ENCODE measurements at regions not wholly inside any gene's neighbourhood (a gene's known extent, or its start where the extent isn't known, plus 50 kb on each side); places are given as distances from the start of the nearest gene placed in this dataset.

DNA sequence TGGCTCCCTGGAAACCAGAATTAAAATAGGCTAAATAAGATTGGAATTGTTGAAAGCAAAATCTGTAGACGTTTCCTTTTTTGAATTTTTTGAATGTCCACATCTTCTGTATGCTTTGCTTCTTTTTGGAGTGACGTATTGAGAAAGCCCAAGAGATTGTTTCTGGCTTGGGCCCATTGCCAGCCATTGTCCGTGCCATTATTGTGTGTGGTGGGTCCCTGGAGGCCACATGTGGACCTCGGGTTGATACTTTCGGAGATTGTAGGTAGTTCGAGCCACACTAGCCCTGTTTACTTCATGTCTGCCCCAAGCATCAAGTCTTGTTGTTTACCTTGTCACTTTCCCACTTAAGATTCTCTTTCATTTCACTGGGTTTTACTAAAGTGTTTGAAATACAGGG is 106.0 kb downstream of the PALM2AKAP2 start:
- peak; percentile 31 for DNase-seq

DNA sequence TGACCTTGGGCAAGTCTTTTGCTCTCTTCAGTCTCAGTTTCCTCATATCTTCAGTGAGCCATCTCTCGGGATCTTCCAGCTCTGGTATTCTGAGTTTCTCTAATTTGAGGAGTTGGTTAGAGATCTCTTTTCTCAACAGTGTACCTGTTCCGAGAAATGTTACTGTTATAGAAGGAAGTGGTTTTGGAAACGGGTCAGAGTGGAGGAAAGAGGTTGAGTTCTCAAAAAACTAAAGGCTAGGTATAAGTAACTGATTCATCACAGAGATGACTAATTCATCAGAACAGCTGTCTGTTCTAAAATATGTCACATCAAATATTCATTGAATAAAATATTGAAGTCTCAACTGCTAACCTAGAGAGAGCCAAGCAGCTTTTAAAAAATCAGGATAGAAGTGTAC is 106.6 kb downstream of the PALM2AKAP2 start:
- DNase-seq = no peak

DNA sequence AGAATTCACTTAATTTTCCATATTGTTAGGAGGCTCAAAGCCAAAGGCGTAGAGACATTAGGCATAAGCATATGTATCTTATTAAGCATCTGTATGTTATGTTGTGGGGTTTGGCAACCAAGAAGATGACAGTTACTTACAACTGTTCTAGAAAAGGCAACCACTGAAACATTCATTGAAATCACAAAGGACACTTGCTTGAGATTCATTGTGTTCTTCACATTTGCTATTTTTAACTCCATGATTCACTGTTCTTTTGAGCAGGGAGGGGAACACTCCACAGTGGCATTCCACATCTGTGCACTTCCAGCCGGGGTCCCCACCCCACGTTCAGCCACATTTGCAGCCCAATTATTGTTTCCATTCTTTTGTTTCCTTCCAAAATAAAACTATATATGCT is 107.1 kb downstream of the PALM2AKAP2 start:
- peak; percentile 48 for DNase-seq

DNA sequence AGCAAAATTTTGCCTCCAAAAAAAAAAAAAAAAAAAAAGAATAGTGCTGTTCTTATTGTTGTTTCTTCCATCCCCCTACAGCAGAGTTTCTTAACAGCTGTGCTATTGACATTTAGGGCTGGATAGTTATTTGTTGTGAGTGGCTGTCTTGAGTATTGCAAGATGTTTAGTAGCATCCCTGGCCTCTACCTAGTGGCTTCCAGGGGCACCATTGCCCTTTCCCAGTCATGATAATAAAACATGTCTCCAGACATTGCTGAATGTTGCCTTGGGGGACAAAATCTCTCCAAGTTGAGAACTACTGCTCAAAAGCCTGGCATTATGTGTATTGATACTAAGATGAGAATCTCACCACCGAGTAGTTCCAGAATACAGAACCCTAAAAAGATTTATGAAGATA is 108.7 kb downstream of the PALM2AKAP2 start:
- DNase-seq = no peak

DNA sequence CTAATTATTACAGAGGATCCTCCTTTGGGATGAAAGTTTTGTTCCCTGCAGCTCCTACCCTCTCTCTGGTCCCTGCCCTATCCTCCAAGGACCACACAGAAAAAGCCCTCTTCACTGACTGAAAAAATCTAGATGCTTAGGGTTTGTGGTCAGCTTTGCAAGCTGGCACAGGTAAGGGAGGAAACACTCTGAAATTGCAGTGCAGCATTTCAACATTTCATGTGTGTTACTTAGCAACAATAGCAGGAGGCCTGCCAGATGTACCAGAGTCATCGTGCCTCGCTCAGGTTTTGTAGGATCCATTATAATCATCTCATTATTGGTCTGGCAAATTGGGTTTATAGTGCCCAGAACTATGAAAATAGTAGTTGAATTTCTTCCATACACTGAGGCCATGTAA is 109.5 kb downstream of the PALM2AKAP2 start:
- DNase-seq = no peak

DNA sequence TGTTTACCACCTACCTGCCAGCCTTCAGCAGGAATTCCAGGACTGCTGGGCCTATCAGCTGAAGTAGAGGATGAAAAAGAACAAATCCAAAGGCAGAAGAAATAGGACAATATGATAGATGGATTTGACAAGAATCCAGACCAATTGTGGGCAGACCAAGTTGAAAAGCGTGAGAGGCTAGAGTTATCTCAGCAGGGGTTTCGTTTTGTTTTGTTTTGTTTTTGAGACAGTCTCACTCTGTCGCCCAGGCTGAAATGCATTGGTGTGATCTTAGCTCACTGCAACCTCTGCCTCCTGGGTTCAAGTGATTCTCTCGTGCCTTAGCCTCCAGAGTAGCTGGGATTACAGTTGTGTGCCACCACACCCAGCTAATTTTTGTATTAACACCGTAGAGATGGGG is 113.2 kb downstream of the PALM2AKAP2 start:
- DNase-seq = no peak

DNA sequence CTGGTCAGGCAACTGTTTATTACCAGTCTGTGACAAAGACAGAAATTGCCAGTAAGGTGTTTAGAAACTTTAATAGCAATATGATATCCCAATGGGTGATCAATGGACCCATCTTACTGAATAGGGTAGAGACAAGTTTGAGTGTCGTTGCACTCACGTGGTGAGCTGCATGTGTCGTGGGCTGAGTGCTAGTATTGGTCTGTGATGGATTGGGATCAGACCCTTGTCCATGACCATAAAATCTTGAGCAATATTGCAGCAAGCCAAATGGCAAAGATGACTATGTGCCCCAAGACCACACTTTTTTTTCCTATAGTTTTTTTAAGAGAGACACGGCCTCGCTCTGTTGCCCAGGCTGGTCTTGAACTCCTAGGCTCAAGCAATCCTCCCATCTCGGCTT is 114.5 kb downstream of the PALM2AKAP2 start:
- DNase-seq = no peak

DNA sequence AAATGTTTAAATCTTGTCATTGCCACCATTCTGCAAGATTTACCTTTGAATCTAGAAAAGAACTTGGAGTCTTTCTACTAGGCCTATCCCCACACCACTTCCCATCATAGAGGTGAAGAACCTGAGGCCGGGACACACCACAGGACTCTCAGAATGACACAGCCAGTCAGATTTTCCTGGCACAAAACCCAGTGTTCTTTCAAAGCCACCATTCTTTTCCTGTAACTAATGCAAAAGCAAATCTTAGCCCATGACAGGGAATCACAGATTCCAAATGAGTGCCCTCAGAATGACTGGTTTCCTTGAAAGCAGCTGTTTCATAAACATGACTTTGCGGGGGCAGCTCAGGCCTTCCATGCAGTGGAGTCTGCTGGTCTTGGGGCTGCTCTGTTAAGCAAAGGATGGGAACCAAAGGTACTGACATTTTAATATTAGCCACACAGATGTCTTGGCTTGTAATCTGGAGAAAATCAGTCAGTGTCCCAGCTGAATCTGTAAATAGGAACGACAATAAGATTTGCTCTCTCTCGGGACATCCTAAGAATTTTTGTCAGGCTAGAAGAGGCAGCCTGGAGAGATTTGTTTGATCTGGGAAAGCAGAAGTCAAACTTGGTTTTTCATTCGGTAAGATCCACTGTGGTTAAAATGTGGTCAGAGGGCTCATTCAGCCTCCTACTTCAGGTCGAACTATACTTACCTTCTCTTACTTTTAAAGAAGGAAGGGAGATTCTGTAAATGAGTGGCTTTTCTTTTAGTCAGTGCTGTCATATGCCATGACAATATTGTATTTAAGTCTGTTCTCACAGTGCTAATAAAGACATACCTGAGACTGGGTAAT is 115.1 kb downstream of the PALM2AKAP2 start:
- DNase-seq = peak; percentile 28

DNA sequence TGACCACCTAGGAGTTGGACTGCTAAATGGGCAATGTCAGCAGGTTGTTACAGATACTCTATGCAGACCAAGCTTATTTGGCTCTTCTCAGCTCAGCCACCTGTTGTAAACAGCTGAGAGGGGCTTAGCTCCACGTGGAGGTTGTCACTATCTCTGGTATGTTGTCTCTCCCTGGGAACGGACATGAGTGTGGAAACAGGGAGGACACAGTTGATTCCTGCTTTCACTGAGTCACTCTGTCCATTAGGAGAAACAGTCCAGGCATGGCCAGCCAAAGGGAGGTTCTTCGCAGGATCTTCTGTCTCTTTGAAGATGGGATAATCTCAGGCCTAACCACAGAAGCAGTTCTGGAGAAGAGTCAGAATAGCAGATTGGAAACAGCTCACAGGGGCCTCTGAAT is 121.2 kb downstream of the PALM2AKAP2 start:
- no peak for DNase-seq

DNA sequence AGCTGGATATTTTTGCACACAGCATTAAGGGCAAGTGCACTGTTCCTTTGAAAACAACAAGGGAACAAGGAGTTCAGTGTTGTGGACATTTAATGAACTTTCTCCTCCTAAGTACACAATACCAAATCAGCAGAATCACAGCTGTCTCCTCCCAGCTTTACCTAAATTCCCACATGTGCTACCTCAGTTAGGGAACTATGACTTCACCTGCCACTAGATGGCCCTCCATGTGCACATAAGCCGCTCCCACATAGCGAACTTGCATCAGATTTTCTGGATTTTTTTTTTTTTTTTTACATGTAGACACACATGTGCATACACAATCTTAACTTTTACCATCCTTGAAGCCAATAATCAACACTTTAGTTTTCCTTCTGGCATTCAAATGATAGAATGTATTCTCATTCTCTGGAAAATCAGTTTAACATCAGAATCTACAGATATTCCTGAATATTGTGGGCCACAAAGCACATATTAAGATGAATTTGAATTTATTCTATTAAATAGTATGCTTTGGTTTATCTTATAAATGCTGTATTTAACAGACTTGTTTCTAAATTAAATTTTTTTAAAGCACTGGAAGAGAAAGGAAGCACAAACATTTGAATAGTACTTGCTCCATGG is 123.6 kb downstream of the PALM2AKAP2 start:
- peak; percentile 41 for DNase-seq

DNA sequence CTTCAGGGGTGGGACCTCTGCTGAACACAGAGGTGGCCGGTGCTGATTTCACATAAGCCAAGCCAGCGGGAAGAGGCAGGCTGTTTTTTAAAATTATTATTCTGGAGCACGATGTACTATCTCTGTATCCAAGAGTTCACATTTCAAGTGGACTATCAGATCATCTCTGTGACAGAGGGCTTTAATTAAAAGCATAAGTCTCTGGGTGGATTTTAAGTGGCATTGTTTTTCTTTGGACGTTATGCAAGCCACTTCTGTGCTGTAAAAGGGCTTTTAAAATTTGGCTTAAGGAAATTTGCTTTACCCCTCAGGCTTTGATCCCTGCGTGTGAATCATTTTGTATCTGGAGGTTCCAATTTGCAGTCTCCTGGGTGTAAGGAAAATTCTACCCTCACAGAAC is 124.7 kb downstream of the PALM2AKAP2 start:
- DNase-seq = no peak

DNA sequence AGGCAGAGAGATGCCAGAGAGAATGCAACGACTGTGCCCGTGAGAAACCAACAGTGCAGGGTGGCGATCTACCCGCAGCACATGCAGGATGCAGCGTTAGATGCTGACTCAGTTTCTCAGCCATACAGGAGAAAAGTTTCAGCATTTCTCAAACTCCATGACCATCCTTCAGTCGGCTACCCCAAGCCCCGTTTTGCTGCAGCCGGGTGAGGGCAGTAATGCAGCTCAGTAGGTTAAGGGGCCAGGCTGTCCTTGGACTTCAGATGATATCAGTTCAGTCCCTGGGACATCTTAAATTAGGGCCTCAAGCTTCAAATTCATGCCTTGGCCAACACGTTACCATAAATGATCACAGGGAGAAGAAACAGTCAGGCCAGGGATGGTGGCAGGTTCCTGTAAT is 125.5 kb downstream of the PALM2AKAP2 start:
- DNase-seq = no peak

DNA sequence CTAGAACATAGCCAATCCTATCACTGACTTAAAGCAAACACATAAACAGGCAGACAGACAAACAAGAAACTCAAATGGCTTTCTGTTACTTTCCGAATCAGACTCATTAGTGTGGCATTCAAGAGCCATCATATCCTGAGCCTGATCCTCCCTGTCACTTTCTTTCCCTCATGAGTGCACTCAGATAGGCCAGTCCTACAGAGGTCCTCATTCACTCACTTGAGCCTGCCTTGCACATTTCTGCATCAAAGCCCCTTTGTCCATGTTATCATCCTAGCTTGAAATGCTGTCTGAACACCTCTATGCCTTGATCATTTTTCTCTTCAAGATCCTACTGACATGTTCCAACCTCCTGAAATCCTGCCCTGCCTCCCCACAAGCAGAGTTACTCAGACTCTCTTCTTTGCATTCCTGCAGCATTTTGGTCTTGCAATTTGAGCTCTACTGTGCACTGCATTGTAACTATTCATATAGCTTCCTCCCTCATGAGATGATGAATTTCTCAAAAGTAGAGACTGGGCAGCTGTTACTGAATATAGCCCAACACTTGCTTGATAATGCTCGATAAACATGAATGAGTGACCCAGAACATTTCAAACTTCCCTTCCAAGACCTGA is 126.9 kb downstream of the PALM2AKAP2 start:
- peak; percentile 19 for DNase-seq

DNA sequence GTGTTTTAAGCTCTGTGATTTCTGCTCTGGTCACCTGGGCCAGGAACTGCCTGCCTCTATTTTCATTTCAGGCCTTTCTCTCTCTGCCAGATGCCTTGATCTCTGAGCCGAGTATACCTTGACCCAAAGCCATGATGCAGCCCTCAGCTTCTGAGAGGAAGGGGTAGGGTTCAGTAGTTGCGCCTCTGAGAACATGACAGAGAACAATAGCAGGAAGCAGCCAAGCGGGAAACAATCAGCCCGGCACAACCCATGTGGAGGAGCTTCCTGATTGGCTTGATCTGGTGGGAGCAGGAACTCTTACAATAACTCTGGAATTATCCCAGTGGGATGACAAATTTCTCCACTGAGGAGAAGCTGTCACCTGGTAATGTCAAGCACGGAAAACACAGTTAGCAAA is 127.4 kb downstream of the PALM2AKAP2 start:
- DNase-seq = peak; percentile 34

DNA sequence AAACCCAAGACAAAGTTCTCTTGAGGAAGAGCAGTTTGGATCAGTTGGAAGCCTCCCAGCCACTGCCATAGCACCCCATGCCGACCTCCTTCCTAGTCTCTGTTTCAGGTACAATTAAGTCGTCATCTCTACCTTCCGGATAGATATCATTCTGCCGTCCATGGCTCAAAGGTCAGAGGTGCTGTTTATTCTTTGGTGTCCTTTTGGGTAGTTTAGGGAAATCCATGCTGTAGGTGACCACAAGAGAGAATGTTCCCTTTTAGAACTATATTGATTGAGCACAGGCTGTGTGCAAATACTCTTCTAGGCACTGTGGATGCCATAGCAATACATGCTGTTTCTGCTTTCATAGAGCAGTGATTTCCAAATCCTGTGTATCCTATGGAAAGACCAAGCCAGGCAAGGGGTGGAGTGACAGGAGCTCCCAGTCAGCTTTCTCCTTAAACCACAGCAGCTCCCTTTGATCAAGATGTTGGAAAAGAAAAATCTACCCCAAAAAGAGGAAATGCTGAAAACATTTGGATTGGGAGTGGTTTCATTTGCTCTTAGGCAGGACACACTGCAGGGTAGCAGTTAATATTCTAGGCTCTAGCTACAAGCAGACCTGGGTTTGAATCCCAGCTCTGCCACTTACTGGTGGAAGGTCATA is 127.9 kb downstream of the PALM2AKAP2 start:
- DNase-seq = no peak

DNA sequence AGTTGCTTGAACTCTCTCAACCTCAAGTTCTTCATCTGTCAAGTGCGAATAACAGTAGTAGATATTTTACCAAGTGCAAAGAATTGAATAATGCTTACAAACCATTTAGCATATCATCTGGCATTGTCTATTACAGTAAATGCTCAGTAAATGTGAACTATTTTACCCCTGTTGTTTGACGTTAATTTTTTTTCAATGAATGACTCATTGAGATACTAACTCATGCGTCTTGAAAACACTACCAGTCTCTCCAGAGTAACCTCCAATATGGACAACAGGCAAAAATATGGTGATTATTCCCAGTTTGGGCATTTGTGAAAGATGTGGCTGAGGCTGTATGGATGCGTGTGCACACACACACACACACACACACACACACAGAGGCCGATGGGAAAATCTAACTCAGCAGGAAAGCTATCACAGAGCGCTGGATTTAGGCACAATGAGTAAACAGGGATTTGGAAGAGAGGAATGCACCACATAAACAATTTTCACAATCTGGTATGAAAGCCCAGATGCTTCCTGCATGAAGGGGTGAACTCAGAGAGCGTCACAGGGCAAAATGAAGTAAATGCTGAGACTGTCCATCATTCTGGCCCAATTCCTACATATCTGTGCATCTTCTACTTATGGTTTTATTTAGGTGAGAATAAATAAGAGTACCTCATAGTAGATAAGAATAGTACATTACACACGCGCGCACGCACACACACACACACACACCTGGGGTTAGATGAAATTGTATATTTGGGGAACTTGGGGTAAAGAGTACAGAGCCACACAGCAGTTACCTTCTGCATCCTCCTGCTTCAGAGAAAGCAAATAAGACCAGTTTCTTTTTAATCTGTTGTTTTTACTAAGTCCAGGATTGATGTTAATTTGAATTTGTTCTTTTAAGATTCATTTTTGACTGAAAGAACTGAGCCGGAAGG is 128.7 kb downstream of the PALM2AKAP2 start:
- DNase-seq = no peak

DNA sequence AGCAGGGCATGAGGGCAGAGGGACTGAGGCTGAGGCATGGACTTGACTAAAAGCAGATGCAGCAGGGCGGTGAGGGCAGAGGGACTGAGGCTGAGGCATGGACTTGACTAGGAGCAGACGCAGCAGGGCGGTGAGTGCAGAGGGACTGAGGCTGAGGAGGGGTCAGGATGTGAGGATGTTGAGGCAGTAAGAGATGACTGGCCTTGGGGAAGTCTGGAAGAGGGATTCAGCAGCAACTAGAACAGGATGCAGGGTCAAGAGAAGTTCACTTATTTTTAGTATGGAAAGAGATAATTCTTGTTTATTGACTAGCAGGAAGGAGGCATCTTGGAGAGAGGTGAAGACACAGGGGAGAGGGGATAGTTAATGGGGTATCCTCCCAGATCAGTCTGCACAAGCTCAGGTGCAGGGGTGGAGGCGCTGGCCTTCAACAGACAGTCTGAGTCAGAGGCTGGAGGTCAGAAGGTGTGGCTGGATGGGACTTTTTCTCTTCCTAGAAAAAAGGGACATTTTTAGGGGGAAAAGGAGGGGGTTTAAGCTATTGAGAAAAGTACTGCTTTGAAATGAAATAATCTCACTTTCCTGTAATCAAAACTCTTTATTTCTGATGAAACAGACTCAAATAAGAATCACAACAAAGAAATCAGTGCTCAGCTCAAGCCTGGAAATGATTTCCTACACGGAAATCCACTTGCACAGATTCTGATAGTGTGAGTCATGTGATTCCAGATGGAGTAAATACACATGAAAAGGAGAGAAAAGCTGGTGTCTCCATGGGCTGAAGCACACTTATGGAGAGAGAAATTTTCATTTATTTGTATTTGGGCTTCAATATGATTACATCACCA is 130.9 kb downstream of the PALM2AKAP2 start:
- no peak for DNase-seq

DNA sequence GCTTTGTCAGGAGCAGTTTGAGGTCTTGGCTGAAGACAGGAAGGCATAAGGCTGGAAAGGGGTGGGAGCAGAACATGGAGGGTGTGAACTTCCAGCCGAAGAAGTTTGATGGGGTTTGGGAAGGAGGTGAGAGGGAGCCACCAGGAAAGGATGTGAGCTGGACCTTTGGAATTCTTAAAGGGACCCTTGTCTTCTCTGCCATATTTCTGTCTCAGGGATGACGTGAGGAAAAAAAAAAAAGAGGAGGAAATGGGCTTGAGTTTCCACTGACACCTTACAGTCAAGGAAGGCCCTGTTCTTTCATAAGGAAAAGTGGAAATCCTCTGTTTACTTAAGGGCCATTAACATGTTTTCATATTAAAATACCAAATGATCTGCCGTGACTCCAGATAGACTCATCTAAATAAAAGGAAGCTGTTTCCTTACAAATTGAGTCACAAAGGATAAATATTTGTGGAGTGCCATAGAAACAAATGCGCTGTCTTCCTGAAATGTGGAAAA is 132.1 kb downstream of the PALM2AKAP2 start:
- DNase-seq = no peak

DNA sequence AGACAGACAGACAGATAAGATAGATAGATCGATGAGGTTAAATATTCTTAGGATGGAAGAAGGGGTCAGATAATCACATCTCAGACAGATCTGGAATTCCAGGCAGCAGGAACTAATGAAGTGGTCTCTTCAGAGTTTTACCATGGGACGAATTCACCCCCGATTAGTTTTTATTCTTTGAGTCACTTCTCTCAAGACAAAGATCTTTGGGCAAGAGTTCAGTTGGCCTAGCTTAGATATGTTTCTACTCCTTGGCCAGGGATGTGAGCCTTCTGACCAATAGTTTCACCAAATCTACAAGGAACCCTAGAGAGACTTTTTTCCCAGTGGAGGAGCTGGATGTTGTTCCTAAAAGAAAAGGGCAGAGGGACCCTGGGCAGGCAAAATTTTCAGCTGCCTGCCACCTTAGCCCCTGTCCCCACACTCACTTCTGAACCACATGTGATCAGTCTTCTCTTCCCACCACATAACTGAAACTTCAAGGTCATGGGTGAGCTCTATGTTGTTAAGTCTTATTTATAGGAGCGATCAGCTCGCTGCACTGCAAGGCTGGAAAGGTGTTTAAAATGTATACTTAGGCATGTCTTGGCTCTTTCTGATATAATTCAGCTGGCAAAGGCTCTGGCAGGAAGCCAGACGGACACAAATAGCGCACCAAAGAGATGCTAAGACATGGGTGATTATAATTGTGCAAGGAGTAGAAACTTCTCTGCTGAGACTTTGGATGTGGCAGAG is 132.9 kb downstream of the PALM2AKAP2 start:
- no peak for DNase-seq

DNA sequence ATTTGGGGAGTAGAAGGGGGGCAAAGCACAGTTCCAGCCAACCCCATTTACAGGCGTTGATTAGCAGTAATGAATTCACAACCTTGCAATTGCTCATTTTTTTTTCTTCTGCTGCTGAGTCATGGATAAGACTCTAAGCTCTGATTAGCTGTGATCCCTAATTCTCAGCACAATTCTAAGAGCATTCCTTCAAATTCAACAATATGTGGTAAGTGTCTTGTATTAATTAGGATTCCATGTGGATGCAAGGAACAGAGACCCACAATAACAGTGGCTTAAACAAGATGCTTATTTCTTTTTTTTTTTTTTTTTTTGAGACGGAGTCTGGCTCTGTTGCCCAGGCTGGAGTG is 133.4 kb downstream of the PALM2AKAP2 start:
- no peak for DNase-seq

All from midbrain (tissue), 1 donor.